Adrenal gland (tissue), 9 donors: ENCODE measurements at regions not wholly inside any gene's neighbourhood (a gene's known extent, or its start where the extent isn't known, plus 50 kb on each side); places are given as distances from the start of the nearest gene placed in this dataset.

ENCODE experiments used
- DNase-seq, 7 donors: peaks; one replicate each; pipeline ENCODE4 v3.0.0-alpha.2; 2019 to 2020
- H3K27ac ChIP-seq, 5 donors: fragments of 200-600 bp; sonication (generic) in 4 of 5; 1 replicate in 3 of 5; 2 replicates in 2 of 5; pipeline versions ENCODE4 v1.5.1 to v1.8.0; 2016 to 2020; ENCODE audit warnings: mild to moderate bottlenecking in 1 of 5
- H3K27me3 ChIP-seq: fragments of 200-600 bp; 2 replicates; pipeline ENCODE4 v1.8.0; 2021
- H3K36me3 ChIP-seq, 2 donors: fragments of 200-600 bp; replicated peaks in 1 of 2; 1 replicate in 1 of 2; 2 replicates in 1 of 2; pipeline versions ENCODE4 v1.5.1 to v1.8.0; 2018 to 2022
- H3K4me1 ChIP-seq, 2 donors: fragments of 200-600 bp; replicated peaks in 1 of 2; 1 replicate in 1 of 2; 2 replicates in 1 of 2; pipeline versions ENCODE4 v1.5.1 to v1.8.0; 2018 to 2021
- H3K4me3 ChIP-seq, 4 donors: fragments of 200-600 bp; sonication (generic) in 3 of 4; one replicate each; pipeline ENCODE4 v1.5.1; 2016 to 2018
- H3K9me3 ChIP-seq, 3 donors: fragments of 200-600 bp; sonication (generic) in 1 of 3; replicated peaks in 1 of 3; 1 replicate in 2 of 3; 2 replicates in 1 of 3; pipeline versions ENCODE4 v1.5.1 to v1.8.0; 2016 to 2021
- POLR2A ChIP-seq, 2 donors: fragments of 450-650 bp; IDR thresholded peaks; one replicate each; pipeline ENCODE4 v1.6.1; 2017; ENCODE audit warnings: antibody characterized with exemption in 2 of 2, mild to moderate bottlenecking in 2 of 2, moderate library complexity in 1 of 2
- WGBS, 4 donors: extraction: QIAGEN DNeasy Blood & Tissue Kit in 2 of 4; methylation state at CpG; one replicate each; pipeline versions ENCODE4 v1.1.5 to v1.1.7; 2013 to 2017; 5-methylcytosine and 5-hydroxymethylcytosine counted together
- intact Hi-C, 2 donors: fragments of 100-400 bp; cut with DNase I; formaldehyde crosslinking; loops; one replicate each; pipeline versions ENCODE4 v1.14.1 to v1.15.0; 2022 to 2023
- TF ChIP-seq, protein P1 (sequence below), 6 experiments: fragments of 450-650 bp in 4 of 6; fragments of 200-600 bp in 2 of 6; sonication (generic) in 1 of 6; IDR thresholded peaks; 1 replicate in 5 of 6; 2 replicates in 1 of 6; pipeline versions ENCODE4 v1.5.1 to v1.8.0; 2016 to 2021; ENCODE audit warnings: antibody characterized with exemption in 6 of 6, mild to moderate bottlenecking in 2 of 6, moderate library complexity in 1 of 6
- donor health status: healthy with polysubstance abuse.
- donor health status: Bipolar disorder and iron deficiency.
- donor health status: DM: yes; HTN: yes; CAD: no.
- donor health status: DM: no; HTN: no; CAD: no.
- donor health status: DM: no; HTN: no; CAD: no.

DNA sequence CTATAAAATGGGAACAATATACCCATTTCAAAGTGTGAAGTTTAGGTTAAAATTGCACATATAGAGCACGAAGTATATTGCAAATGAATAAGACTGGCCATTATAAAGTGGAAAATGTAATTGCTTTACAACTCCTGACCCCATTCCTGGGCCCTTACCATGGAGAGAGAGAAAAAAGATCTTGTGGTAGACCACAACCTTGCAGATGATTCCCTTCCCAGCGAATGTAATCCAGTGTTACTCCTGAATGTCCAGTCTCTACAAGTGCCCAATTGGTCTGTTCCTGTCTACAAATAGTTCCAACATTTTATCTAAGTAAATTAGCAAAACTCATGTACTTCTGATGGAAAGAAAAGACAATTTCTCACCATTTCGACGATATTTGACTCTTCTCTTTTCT lies 184.1 kb upstream of the LNX1 start:
- DNase-seq, result no peak
- no peaks in the 10 kb centered on the region for H3K27me3 ChIP-seq
- no peaks in the 10 kb centered on the region for H3K36me3 ChIP-seq
- peaks cover 0 to 8% of the 10 kb centered on the region in 2 donors for H3K4me1 ChIP-seq
- 88 to 93% (median 90%) methylated on average over 4 of the region's 4 CpGs for WGBS, 4 donors
- H3K4me3 ChIP-seq, result no peak overlapping the region
- H3K9me3 ChIP-seq, result no peaks in the 10 kb centered on the region
- intact Hi-C loops, result no loop called here
- H3K27ac ChIP-seq, result no peak overlapping the region
- TF ChIP-seq, protein P1, sequence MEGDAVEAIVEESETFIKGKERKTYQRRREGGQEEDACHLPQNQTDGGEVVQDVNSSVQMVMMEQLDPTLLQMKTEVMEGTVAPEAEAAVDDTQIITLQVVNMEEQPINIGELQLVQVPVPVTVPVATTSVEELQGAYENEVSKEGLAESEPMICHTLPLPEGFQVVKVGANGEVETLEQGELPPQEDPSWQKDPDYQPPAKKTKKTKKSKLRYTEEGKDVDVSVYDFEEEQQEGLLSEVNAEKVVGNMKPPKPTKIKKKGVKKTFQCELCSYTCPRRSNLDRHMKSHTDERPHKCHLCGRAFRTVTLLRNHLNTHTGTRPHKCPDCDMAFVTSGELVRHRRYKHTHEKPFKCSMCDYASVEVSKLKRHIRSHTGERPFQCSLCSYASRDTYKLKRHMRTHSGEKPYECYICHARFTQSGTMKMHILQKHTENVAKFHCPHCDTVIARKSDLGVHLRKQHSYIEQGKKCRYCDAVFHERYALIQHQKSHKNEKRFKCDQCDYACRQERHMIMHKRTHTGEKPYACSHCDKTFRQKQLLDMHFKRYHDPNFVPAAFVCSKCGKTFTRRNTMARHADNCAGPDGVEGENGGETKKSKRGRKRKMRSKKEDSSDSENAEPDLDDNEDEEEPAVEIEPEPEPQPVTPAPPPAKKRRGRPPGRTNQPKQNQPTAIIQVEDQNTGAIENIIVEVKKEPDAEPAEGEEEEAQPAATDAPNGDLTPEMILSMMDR (IDR thresholded peaks at IDR 0.05), result no peak
- no peak for TF ChIP-seq POLR2A (IDR thresholded peaks at IDR 0.05)

DNA sequence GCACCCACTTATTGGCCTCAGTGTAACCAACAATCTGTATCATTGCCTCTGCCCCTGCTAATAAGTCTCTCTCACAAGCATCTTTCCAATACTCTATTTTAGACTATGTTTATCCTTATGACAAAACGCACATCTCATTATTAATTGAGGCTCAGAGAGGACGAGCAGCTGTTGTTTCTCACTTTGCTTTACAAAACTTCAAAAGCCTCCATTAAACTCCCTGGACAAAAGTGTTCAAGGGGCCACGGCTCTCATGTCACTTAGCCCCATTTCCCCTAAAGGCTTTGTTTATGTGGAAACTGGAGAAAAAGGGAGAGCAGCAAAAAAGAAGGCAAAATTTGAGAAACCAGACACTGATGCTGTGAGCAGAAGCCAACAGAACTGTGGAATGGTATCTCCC lies 180.0 kb upstream of the LNX1 start:
- DNase-seq, result no peak
- intact Hi-C loops, result no loop called here
- no peaks in the 10 kb centered on the region for H3K9me3 ChIP-seq
- 64 to 72% (median 69%) methylated on average over 3 of the region's 3 CpGs for WGBS, 4 donors
- H3K27me3 ChIP-seq, result no peaks in the 10 kb centered on the region
- H3K36me3 ChIP-seq, result no peaks in the 10 kb centered on the region
- no peaks in the 10 kb centered on the region for H3K4me1 ChIP-seq
- TF ChIP-seq, protein P1 (IDR thresholded peaks at IDR 0.05), result no peak
- H3K4me3 ChIP-seq, result no peak overlapping the region
- H3K27ac ChIP-seq, result no peak overlapping the region

DNA sequence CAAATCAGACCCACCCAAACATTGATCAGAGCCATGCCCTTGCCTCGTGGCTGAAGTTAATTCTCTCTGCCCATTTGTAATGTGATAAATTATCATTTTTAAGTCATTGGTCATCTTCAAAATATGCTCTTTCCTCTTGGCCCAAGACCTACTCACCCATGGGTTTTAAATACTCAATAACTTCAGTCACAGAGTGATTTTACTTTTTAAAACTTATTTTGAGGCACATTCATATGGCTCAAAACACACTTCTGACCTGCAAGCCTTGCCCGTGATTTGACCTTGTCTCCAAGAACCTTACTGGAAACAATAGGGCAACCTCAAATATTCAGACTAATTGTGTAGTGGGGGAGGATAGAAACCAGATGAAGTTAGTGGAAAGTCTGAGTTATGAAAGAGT lies 176.2 kb upstream of the LNX1 start:
- H3K27me3 ChIP-seq, result no peaks in the 10 kb centered on the region
- TF ChIP-seq, protein P1 (IDR thresholded peaks at IDR 0.05), result no peak
- TF ChIP-seq POLR2A (IDR thresholded peaks at IDR 0.05), result no peak
- 29 to 44% (median 37%) methylated on average over 2 of the region's 2 CpGs for WGBS, 4 donors
- intact Hi-C loops, result no loop called here
- peak in 1 of 7 donors; percentile 23 for DNase-seq
- no peaks in the 10 kb centered on the region for H3K36me3 ChIP-seq
- no peak overlapping the region for H3K27ac ChIP-seq
- H3K9me3 ChIP-seq, result no peaks in the 10 kb centered on the region
- H3K4me3 ChIP-seq, result no peak overlapping the region
- H3K4me1 ChIP-seq, result peaks cover 3 to 10% of the 10 kb centered on the region in 2 donors

DNA sequence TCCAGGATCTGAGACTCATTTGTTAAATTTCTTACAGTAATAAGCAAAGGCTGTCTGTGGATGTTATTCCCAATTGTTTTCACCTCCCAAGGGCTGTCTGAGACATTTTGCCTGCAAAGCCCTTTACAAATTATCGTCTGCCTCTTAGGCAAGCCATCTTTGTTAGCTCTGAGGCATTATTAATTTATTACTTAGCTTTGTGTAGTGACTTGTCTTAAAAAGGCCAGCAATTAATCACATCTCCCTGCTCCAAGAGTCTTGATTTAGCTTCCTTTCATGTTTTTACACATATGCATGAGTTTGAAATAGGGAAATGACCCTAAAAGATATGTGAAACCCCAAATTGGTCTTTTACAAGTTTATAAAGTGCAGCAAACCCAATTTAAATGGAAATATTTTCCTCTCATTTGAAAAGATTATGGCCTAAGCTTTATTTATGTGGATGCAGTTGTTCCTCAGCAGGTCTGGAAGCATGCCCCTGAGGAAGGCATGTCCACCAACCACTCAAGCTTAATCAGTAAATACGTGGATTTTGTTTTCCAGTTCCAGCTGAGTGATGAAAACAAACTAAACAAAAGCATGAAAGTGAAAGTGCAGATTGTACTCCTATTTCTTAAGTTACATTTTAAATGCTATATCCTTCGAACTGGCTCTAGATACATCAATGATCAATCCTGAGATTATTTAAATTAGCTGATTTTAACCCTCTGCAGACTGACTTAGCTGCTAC lies 173.6 kb upstream of the LNX1 start:
- peak overlapping the region in 1 of 5 donors; percentile 53 for H3K27ac ChIP-seq
- DNase-seq, result no peak
- 43 to 48% (median 45%) methylated on average over 3 of the region's 3 CpGs for WGBS, 4 donors

More for the DNA sequence above, 173.6 kb upstream of the LNX1 start:
- Histone ChIP-seq H3K4me1 (peaks cover 3 to 10% of the 10 kb centered on the region in 2 donors), H3K9me3 (no peaks in the 10 kb centered on the region), H3K36me3 (no peaks in the 10 kb centered on the region), H3K27me3 (no peaks in the 10 kb centered on the region), H3K4me3 (no peak overlapping the region)
- TF ChIP-seq POLR2A (IDR thresholded peaks at IDR 0.05), result no peak
- TF ChIP-seq, protein P1 (IDR thresholded peaks at IDR 0.05), result no peak
- intact Hi-C loops, result no loop called here
